SK-N-SH (cell line): ENCODE measurements at regions not wholly inside any gene's neighbourhood (a gene's known extent, or its start where the extent isn't known, plus 50 kb on each side); places are given as distances from the start of the nearest gene placed in this dataset.
A peak's percentile ranks its signal among the peaks of the same experiment; 100 is the strongest.

ENCODE experiments used
- CTCF ChIA-PET: fragments of 300-600, 350-600 bp; formaldehyde crosslinking; extraction: SDS; loops from one replicate; lab custom pipeline; 2021; lab: Yijun Ruan, JAX
- POLR2A ChIA-PET: fragments of 350-600 bp; sonication (Branson Sonifier 250); formaldehyde crosslinking; extraction: SDS; loops from one replicate; lab custom pipeline; 2020; ENCODE audit warnings: antibody characterized with exemption, inconsistent platforms; lab: Yijun Ruan, JAX
- DNase-seq: peaks from one replicate; pipeline ENCODE4 v3.0.0; 2012
- H2AFZ ChIP-seq: fragments of 200-600 bp; sonication (generic); 2 replicates; pipeline ENCODE4 v1.8.1; 2016; ENCODE audit warnings: antibody characterized with exemption, mild to moderate bottlenecking, low read depth
- H3F3A ChIP-seq: fragments of 200-600 bp; sonication (generic); replicated peaks from 2 replicates; pipeline ENCODE3; 2016; ENCODE audit warnings: antibody characterized with exemption, mild to moderate bottlenecking; ENCODE audit not compliant: insufficient read depth
- H3K27ac ChIP-seq, 2 experiments: fragments of 200-500 bp in 1 of 2; fragments of 200-600 bp in 1 of 2; sonication (Bioruptor generic) in 1 of 2; sonication (generic), shearing (Covaris generic) in 1 of 2; 2 replicates each; pipeline versions ENCODE4 v1.5.1 to v1.6.1; 2014 to 2016; ENCODE audit warnings: low read depth in 2 of 2, inconsistent platforms in 1 of 2, low read length in 1 of 2, mild to moderate bottlenecking in 1 of 2, mixed read lengths in 1 of 2
- H3K27me3 ChIP-seq: fragments of 200-600 bp; sonication (generic), shearing (Covaris generic); 2 replicates; pipeline ENCODE4 v1.6.1; 2016; ENCODE audit warnings: mixed run types; ENCODE audit not compliant: insufficient read depth
- H3K36me3 ChIP-seq, 2 experiments: fragments of 200-500 bp in 1 of 2; fragments of 200-600 bp in 1 of 2; sonication (Bioruptor generic) in 1 of 2; sonication (generic) in 1 of 2; replicated peaks in 1 of 2; 2 replicates each; pipeline versions ENCODE3 to v1.5.1; 2014 to 2016; ENCODE audit warnings: low read length in 1 of 2, mild to moderate bottlenecking in 1 of 2; ENCODE audit not compliant: insufficient read depth in 2 of 2, control insufficient read depth in 1 of 2
- H3K4me1 ChIP-seq, 2 experiments: fragments of 200-500 bp in 1 of 2; fragments of 200-600 bp in 1 of 2; sonication (Bioruptor generic) in 1 of 2; sonication (generic), shearing (Covaris generic) in 1 of 2; 2 replicates each; pipeline versions ENCODE4 v1.5.1 to v1.6.1; 2014 to 2016; ENCODE audit warnings: low read depth in 1 of 2, low read length in 1 of 2, mixed run types in 1 of 2; ENCODE audit not compliant: insufficient read depth in 2 of 2, control insufficient read depth in 1 of 2
- H3K4me2 ChIP-seq: fragments of 200-600 bp; sonication (generic), shearing (Covaris generic); 2 replicates; pipeline ENCODE4 v1.6.1; 2017; ENCODE audit warnings: mixed run types
- H3K4me3 ChIP-seq, 2 experiments: fragments of 200-500 bp in 1 of 2; fragments of 200-600 bp in 1 of 2; sonication (Bioruptor generic) in 1 of 2; sonication (generic), shearing (Covaris generic) in 1 of 2; 2 replicates each; pipeline versions ENCODE4 v1.5.1 to v1.8.1; 2014 to 2016; ENCODE audit warnings: low read depth in 2 of 2, inconsistent platforms in 1 of 2, low read length in 1 of 2, mild to moderate bottlenecking in 1 of 2, mixed read lengths in 1 of 2, moderate library complexity in 1 of 2
- H3K79me2 ChIP-seq: fragments of 200-600 bp; sonication (generic); 2 replicates; pipeline ENCODE4 v1.8.1; 2017; ENCODE audit warnings: mild to moderate bottlenecking; ENCODE audit not compliant: insufficient read depth
- H3K9ac ChIP-seq: fragments of 200-600 bp; sonication (generic); 2 replicates; pipeline ENCODE4 v1.6.1; 2017; ENCODE audit warnings: mixed run types
- H3K9me2 ChIP-seq: fragments of 200-600 bp; sonication (generic); 2 replicates; pipeline ENCODE4 v1.6.1; 2017; ENCODE audit warnings: mixed run types
- H3K9me3 ChIP-seq: fragments of 200-600 bp; sonication (generic); 2 replicates; pipeline ENCODE4 v1.6.1; 2017; ENCODE audit warnings: mixed run types, mild to moderate bottlenecking, moderate library complexity
- H4K20me1 ChIP-seq: fragments of 200-600 bp; sonication (generic); 2 replicates; pipeline ENCODE4 v1.6.1; 2017; ENCODE audit warnings: mild to moderate bottlenecking, mixed run types; ENCODE audit not compliant: insufficient read depth
- CHD2 ChIP-seq: fragments of 150-350 bp; IDR thresholded peaks from 2 replicates; pipeline ENCODE4 v1.6.1; 2018; ENCODE audit warnings: low read length; ENCODE audit not compliant: partially characterized antibody
- ELF1 ChIP-seq: IDR thresholded peaks from 2 replicates; pipeline ENCODE4 v1.4.0; 2012
- EP300 ChIP-seq, 2 experiments: IDR thresholded peaks; 2 replicates each; pipeline versions ENCODE4 v1.4.0 to v1.6.1; 2012; ENCODE audit warnings: borderline replicate concordance in 1 of 2, low read depth in 1 of 2, low read length in 1 of 2
- FOXJ3 ChIP-seq: sonication (generic); formaldehyde crosslinking; IDR thresholded peaks from 2 replicates; pipeline ENCODE4 v1.5.1; 2020; ENCODE audit warnings: mild to moderate bottlenecking, missing genetic modification reagents
- FOXM1 ChIP-seq: IDR thresholded peaks from 2 replicates; pipeline ENCODE4 v1.4.0; 2012; ENCODE audit warnings: low read depth, mild to moderate bottlenecking
- GABPA ChIP-seq: IDR thresholded peaks from 2 replicates; pipeline ENCODE4 v1.4.0; 2012; ENCODE audit warnings: low read depth, mild to moderate bottlenecking
- GATA2 ChIP-seq: sonication (generic); formaldehyde crosslinking; IDR thresholded peaks from 2 replicates; pipeline ENCODE4 v1.5.0; 2020; ENCODE audit warnings: mild to moderate bottlenecking, missing genetic modification reagents
- IRF3 ChIP-seq: fragments of 150-350 bp; IDR thresholded peaks from 2 replicates; pipeline ENCODE4 v1.6.1; 2016; ENCODE audit warnings: mild to moderate bottlenecking, low read depth, low read length
- MEF2A ChIP-seq: IDR thresholded peaks from 2 replicates; pipeline ENCODE4 v1.4.0; 2012; ENCODE audit warnings: low read depth, borderline replicate concordance
- MXI1 ChIP-seq: IDR thresholded peaks from 2 replicates; pipeline ENCODE4 v1.6.1; 2012; ENCODE audit warnings: mild to moderate bottlenecking, low read depth, low read length, improper control_type of control experiment
- NRF1 ChIP-seq: IDR thresholded peaks from 2 replicates; pipeline ENCODE4 v1.6.1; 2012; ENCODE audit warnings: low read depth, mild to moderate bottlenecking, low read length
- PBX3 ChIP-seq: IDR thresholded peaks from 2 replicates; pipeline ENCODE4; 2012
- RCOR1 ChIP-seq: fragments of 150-350 bp; IDR thresholded peaks from 2 replicates; pipeline ENCODE4 v1.6.1; 2017; ENCODE audit warnings: antibody characterized with exemption, low read length
- TAF1 ChIP-seq: IDR thresholded peaks from 2 replicates; pipeline ENCODE4 v1.6.1; 2012; ENCODE audit warnings: low read depth, mild to moderate bottlenecking, low read length, moderate library complexity, borderline replicate concordance
- TCF12 ChIP-seq: IDR thresholded peaks from 2 replicates; pipeline ENCODE4 v1.4.0; 2012
- YY1 ChIP-seq: IDR thresholded peaks from 2 replicates; pipeline ENCODE4 v1.4.0; 2012; ENCODE audit warnings: low read depth, mild to moderate bottlenecking
- ZBTB33 ChIP-seq: IDR thresholded peaks from 2 replicates; pipeline ENCODE4 v1.4.0; 2012; ENCODE audit warnings: low read depth, borderline replicate concordance
- WGBS: methylation state at CpG from one replicate; pipeline ENCODE4 v1.1.6; 2017; ENCODE audit warnings: low lambda C conversion rate; 5-methylcytosine and 5-hydroxymethylcytosine counted together

GRCh38 chr17:83198366-83199341 lies 119.2 kb downstream of the METRNL start:
- no peak for TF ChIP-seq MXI1
- no peak for TF ChIP-seq GATA2 (CRISPR knock-in tag)
- TF ChIP-seq ELF1, result no peak
- no peak for TF ChIP-seq FOXM1
- TF ChIP-seq NRF1, result no peak
- no peak for TF ChIP-seq EP300 (IDR thresholded peaks at IDR 0.05; ENCODE audit: borderline replicate concordance in 1 of 2, low read depth in 1 of 2, low read length in 1 of 2)
- TF ChIP-seq FOXJ3, result no peak
- TF ChIP-seq TAF1, result no peak
- Histone ChIP-seq H3K9me2 (no peaks in the 10 kb centered on the region), H3K27ac (peak overlapping the region in 1 of 2 experiments; percentile 72; a peak in 1 of 4 replicates), H3F3A (peaks cover 9% of the 10 kb centered on the region), H3K36me3 (no peaks in the 10 kb centered on the region), H3K27me3 (no peaks in the 10 kb centered on the region), H3K4me3 (no peak overlapping the region), H3K4me2 (no peak overlapping the region), H3K9me3 (no peaks in the 10 kb centered on the region), H3K9ac (no peak overlapping the region), H2AFZ (no peak overlapping the region), H4K20me1 (no peaks in the 10 kb centered on the region), H3K4me1 (peaks cover 0 to 35% of the 10 kb centered on the region in 2 experiments; a peak in 3 of 4 replicates), H3K79me2 (no peaks in the 10 kb centered on the region)
- DNase-seq, result no peak
- POLR2A ChIA-PET, result no interaction called here
- 74% methylated on average over 20 of the region's 27 CpGs for WGBS
- CTCF ChIA-PET, result interaction anchor here (1.0 to 2.3 kb wide), 3 partner anchors 16 to 417 kb away, joined by 3 to 10 read pairs (median 5); no protein-coding TSS in a partner anchor

GRCh38 chr17:83199500-83200201 lies 120.2 kb downstream of the METRNL start:
- Histone ChIP-seq H3K27ac (peak overlapping the region in 1 of 2 experiments; percentile 72; a peak in 2 of 4 replicates), H3K36me3 (no peaks in the 10 kb centered on the region), H3K27me3 (no peaks in the 10 kb centered on the region), H2AFZ (peak overlapping the region; percentile 34; the same call in 1 of the 2 replicates), H3K9ac (no peak overlapping the region), H3K79me2 (no peaks in the 10 kb centered on the region), H3F3A (peaks cover 9% of the 10 kb centered on the region), H3K4me3 (no peak overlapping the region), H3K4me2 (peak overlapping the region; percentile 32), H3K9me3 (no peaks in the 10 kb centered on the region), H3K9me2 (no peaks in the 10 kb centered on the region), H3K4me1 (peaks cover 0 to 35% of the 10 kb centered on the region in 2 experiments; a peak in 3 of 4 replicates), H4K20me1 (no peaks in the 10 kb centered on the region)
- 57% methylated on average over 22 of the region's 23 CpGs for WGBS
- CTCF ChIA-PET, result interaction anchor here (1.0 to 2.3 kb wide), 3 partner anchors 17 to 418 kb away, joined by 3 to 10 read pairs (median 5); no protein-coding TSS in a partner anchor
- POLR2A ChIA-PET, result no interaction called here
- TF ChIP-seq IRF3 (no peak), GABPA (no peak), RCOR1 (no peak), TCF12 (peak; percentile 32; the same call in 1 of the 2 replicates), ZBTB33 (no peak), CHD2 (no peak), MXI1 (no peak), EP300 (IDR thresholded peaks at IDR 0.05; ENCODE audit: borderline replicate concordance in 1 of 2, low read depth in 1 of 2, low read length in 1 of 2) (no peak), NRF1 (no peak), MEF2A (peak; percentile 77; the same call in 1 of the 2 replicates), YY1 (no peak), PBX3 (peak; percentile 79)
- DNase-seq, result no peak
